ENCODE measurements at regions not wholly inside any gene's neighbourhood (a gene's known extent, or its start where the extent isn't known, plus 50 kb on each side); places are given as distances from the start of the nearest gene placed in this dataset.

DNA sequence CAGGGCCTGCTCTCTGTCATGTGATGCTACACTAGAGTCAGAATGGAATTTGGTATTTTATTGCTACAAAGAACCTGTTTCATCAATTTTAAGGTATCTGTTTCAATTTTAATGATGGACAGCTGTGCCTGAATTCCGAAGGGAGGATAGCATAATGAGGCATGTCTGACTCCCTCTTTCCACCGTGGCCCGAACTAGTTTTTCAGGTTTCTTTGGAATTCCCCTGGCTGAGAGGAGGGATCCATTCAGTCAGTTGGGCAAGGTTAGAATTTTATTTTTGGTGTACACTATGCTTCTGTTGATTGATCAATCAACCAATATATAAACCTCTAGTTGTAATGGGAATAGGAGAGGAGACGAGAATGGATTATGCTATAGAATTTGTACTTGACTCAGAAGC, 761.8 kb downstream of the FAM133A start:
- no peaks in the 10 kb centered on the region for H3K27me3 ChIP-seq (ENCODE audit: insufficient read depth, poor library complexity, severe bottlenecking)
- H3K27ac ChIP-seq (ENCODE audit: poor library complexity, severe bottlenecking), result no peak overlapping the region
- H3K4me3 ChIP-seq (ENCODE audit: severe bottlenecking), result no peak overlapping the region
- TF ChIP-seq, protein P1, sequence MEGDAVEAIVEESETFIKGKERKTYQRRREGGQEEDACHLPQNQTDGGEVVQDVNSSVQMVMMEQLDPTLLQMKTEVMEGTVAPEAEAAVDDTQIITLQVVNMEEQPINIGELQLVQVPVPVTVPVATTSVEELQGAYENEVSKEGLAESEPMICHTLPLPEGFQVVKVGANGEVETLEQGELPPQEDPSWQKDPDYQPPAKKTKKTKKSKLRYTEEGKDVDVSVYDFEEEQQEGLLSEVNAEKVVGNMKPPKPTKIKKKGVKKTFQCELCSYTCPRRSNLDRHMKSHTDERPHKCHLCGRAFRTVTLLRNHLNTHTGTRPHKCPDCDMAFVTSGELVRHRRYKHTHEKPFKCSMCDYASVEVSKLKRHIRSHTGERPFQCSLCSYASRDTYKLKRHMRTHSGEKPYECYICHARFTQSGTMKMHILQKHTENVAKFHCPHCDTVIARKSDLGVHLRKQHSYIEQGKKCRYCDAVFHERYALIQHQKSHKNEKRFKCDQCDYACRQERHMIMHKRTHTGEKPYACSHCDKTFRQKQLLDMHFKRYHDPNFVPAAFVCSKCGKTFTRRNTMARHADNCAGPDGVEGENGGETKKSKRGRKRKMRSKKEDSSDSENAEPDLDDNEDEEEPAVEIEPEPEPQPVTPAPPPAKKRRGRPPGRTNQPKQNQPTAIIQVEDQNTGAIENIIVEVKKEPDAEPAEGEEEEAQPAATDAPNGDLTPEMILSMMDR (IDR thresholded peaks at IDR 0.05; ENCODE audit: poor library complexity, severe bottlenecking), result no peak
- H3K9me3 ChIP-seq (ENCODE audit: severe bottlenecking), result no peaks in the 10 kb centered on the region
- no peak for ATAC-seq (ENCODE audit: low read depth)
- no peak for DNase-seq (ENCODE audit: low spot score)
- no peaks in the 10 kb centered on the region for H3K36me3 ChIP-seq (ENCODE audit: low read depth)
- no peaks in the 10 kb centered on the region for H3K4me1 ChIP-seq (ENCODE audit: insufficient read depth, poor library complexity, severe bottlenecking)

- H3K4me1 ChIP-seq (ENCODE audit: insufficient read depth, poor library complexity, severe bottlenecking), result no peaks in the 10 kb centered on the region
- H3K36me3 ChIP-seq (ENCODE audit: low read depth), result no peaks in the 10 kb centered on the region
- DNase-seq (ENCODE audit: low spot score), result no peak
- no peaks in the 10 kb centered on the region for H3K9me3 ChIP-seq (ENCODE audit: severe bottlenecking)
- TF ChIP-seq, protein P1 (IDR thresholded peaks at IDR 0.05; ENCODE audit: poor library complexity, severe bottlenecking), result no peak
- no peaks in the 10 kb centered on the region for H3K27me3 ChIP-seq (ENCODE audit: insufficient read depth, poor library complexity, severe bottlenecking)
- no peak for ATAC-seq (ENCODE audit: low read depth)
- H3K4me3 ChIP-seq (ENCODE audit: severe bottlenecking), result no peak overlapping the region
- no peak overlapping the region for H3K27ac ChIP-seq (ENCODE audit: poor library complexity, severe bottlenecking)
These were observed 780.2 kb downstream of the FAM133A start for GRCh38 chrX:94454159-94454558.

DNA sequence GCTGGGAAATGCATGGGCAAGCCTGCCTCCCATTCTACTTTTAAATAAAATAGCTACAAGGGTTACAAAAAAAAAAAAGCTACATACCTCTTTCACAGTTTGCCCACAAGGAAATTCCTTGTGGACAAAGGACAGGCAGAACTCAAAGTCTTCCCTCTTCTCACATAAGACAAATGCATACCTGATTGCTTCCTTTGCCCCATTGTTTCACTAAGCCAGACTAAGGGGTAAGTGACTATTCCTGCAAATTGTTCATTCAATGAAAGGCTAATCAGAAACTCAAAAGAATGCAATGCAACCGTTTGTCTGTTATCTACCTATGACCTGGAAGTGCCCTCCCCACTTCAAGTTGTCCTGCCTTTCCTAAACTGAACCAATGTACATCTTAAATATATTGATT, 780.6 kb downstream of the FAM133A start:
- Histone ChIP-seq H3K4me3 (ENCODE audit: severe bottlenecking) (no peak overlapping the region), H3K27me3 (ENCODE audit: insufficient read depth, poor library complexity, severe bottlenecking) (no peaks in the 10 kb centered on the region), H3K27ac (ENCODE audit: poor library complexity, severe bottlenecking) (no peak overlapping the region), H3K4me1 (ENCODE audit: insufficient read depth, poor library complexity, severe bottlenecking) (no peaks in the 10 kb centered on the region), H3K9me3 (ENCODE audit: severe bottlenecking) (no peaks in the 10 kb centered on the region), H3K36me3 (ENCODE audit: low read depth) (no peaks in the 10 kb centered on the region)
- DNase-seq (ENCODE audit: low spot score) (no peak), ATAC-seq (ENCODE audit: low read depth) (no peak)
- TF ChIP-seq, protein P1 (IDR thresholded peaks at IDR 0.05; ENCODE audit: poor library complexity, severe bottlenecking), result no peak

GRCh38 chrX:94455782-94456181, 781.8 kb downstream of the FAM133A start:
- Histone ChIP-seq H3K27me3 (ENCODE audit: insufficient read depth, poor library complexity, severe bottlenecking) (no peaks in the 10 kb centered on the region), H3K4me3 (ENCODE audit: severe bottlenecking) (no peak overlapping the region), H3K27ac (ENCODE audit: poor library complexity, severe bottlenecking) (no peak overlapping the region), H3K9me3 (ENCODE audit: severe bottlenecking) (no peaks in the 10 kb centered on the region), H3K36me3 (ENCODE audit: low read depth) (no peaks in the 10 kb centered on the region), H3K4me1 (ENCODE audit: insufficient read depth, poor library complexity, severe bottlenecking) (no peaks in the 10 kb centered on the region)
- ATAC-seq (ENCODE audit: low read depth) (no peak), DNase-seq (ENCODE audit: low spot score) (no peak)
- TF ChIP-seq, protein P1 (IDR thresholded peaks at IDR 0.05; ENCODE audit: poor library complexity, severe bottlenecking), result no peak

- Histone ChIP-seq H3K9me3 (ENCODE audit: severe bottlenecking) (no peaks in the 10 kb centered on the region), H3K27me3 (ENCODE audit: insufficient read depth, poor library complexity, severe bottlenecking) (no peaks in the 10 kb centered on the region), H3K4me3 (ENCODE audit: severe bottlenecking) (no peak overlapping the region), H3K36me3 (ENCODE audit: low read depth) (no peaks in the 10 kb centered on the region), H3K27ac (ENCODE audit: poor library complexity, severe bottlenecking) (no peak overlapping the region), H3K4me1 (ENCODE audit: insufficient read depth, poor library complexity, severe bottlenecking) (no peaks in the 10 kb centered on the region)
- no peak for ATAC-seq (ENCODE audit: low read depth)
- TF ChIP-seq, protein P1 (IDR thresholded peaks at IDR 0.05; ENCODE audit: poor library complexity, severe bottlenecking), result no peak
- no peak for DNase-seq (ENCODE audit: low spot score)
These were observed 818.5 kb downstream of the FAM133A start for GRCh38 chrX:94492541-94492940.
